ENCODE measurements at regions not wholly inside any gene's neighbourhood (a gene's known extent, or its start where the extent isn't known, plus 50 kb on each side); places are given as distances from the start of the nearest gene placed in this dataset.

DNA sequence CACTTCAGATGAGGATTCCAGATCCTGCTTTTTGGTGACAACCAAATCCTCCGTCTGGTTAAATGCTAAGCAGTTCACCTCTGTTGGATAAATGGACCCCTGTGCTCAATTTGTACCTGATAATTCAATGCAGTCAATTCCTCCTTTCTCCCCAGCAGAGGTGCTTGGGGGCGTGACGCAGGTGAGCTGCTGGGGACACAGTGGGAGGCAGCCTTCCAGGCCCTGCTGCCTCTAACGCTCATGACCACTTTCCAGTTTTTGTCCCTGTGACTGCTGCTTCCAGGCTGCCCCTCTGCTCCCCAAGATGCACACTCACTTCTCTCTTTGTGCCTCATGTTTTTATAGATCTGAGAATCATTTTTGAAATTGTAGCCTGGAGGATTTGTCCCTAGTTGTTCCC is 78.5 kb downstream of the TTLL2 start:
- TF ChIP-seq, protein P1, sequence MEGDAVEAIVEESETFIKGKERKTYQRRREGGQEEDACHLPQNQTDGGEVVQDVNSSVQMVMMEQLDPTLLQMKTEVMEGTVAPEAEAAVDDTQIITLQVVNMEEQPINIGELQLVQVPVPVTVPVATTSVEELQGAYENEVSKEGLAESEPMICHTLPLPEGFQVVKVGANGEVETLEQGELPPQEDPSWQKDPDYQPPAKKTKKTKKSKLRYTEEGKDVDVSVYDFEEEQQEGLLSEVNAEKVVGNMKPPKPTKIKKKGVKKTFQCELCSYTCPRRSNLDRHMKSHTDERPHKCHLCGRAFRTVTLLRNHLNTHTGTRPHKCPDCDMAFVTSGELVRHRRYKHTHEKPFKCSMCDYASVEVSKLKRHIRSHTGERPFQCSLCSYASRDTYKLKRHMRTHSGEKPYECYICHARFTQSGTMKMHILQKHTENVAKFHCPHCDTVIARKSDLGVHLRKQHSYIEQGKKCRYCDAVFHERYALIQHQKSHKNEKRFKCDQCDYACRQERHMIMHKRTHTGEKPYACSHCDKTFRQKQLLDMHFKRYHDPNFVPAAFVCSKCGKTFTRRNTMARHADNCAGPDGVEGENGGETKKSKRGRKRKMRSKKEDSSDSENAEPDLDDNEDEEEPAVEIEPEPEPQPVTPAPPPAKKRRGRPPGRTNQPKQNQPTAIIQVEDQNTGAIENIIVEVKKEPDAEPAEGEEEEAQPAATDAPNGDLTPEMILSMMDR (IDR thresholded peaks at IDR 0.05; ENCODE audit: borderline replicate concordance, extremely low read depth, low read length, poor library complexity, severe bottlenecking) = no peak
- no peak for TF ChIP-seq EZH2 (IDR thresholded peaks at IDR 0.05; ENCODE audit: borderline replicate concordance, low read depth, low read length, severe bottlenecking)
